Endothelial cell of umbilical vein (primary cell): ENCODE measurements at regions not wholly inside any gene's neighbourhood (a gene's known extent, or its start where the extent isn't known, plus 50 kb on each side); places are given as distances from the start of the nearest gene placed in this dataset.

Experiments used
- BruUV-seq: library from RNA; stranded (reverse); fragments of 400-500 nt; replicated peaks from 2 replicates; lab custom pipeline; 2021; lab: Mats Ljungman, UMichigan
- CTCF ChIA-PET: fragments of 300-600, 350-600 bp; sonication (Branson Sonifier 250); formaldehyde crosslinking; loops from one replicate; lab custom pipeline; 2021; ENCODE audit warnings: antibody characterized with exemption, inconsistent platforms; lab: Charles Lee
- POLR2A ChIA-PET: fragments of 300-600, 350-600 bp; sonication (Branson Sonifier 250); formaldehyde crosslinking; loops from one replicate; lab custom pipeline; 2021; ENCODE audit warnings: antibody characterized with exemption, inconsistent platforms; lab: Charles Lee
- DNase-seq: peaks from one replicate; pipeline ENCODE4 v3.0.0-alpha.2; 2011; ENCODE audit warnings: low read depth, low spot score
- FAIRE-seq: peaks from 2 replicates; lab custom pipeline; 2011; peaks lifted over from hg19 to GRCh38; lab: Jason Lieb, UNC
- H2AFZ ChIP-seq: 2 replicates; pipeline ENCODE4 v1.6.0; 2012; ENCODE audit warnings: low read depth, low read length, control low read depth, inconsistent platforms
- H3K27ac ChIP-seq: 2 replicates; pipeline ENCODE4 v1.5.1; 2011; ENCODE audit warnings: low read depth, mild to moderate bottlenecking, control low read depth, low read length, moderate library complexity; ENCODE audit not compliant: insufficient read depth
- H3K27me3 ChIP-seq, 2 experiments: 2 replicates each; pipeline versions ENCODE4 v1.6.0 to v1.6.1; 2011; ENCODE audit warnings: low read length in 2 of 2, mixed read lengths in 1 of 2; ENCODE audit not compliant: control insufficient read depth in 2 of 2, insufficient read depth in 2 of 2
- H3K36me3 ChIP-seq, 2 experiments: 2 replicates in 1 of 2; 3 replicates in 1 of 2; pipeline ENCODE4 v1.5.1; 2011; ENCODE audit warnings: low read length in 2 of 2, mild to moderate bottlenecking in 1 of 2, moderate library complexity in 1 of 2; ENCODE audit not compliant: control insufficient read depth in 2 of 2, insufficient read depth in 2 of 2; ENCODE audit errors: extremely low read depth in 1 of 2
- H3K4me1 ChIP-seq: 3 replicates; pipeline ENCODE4 v1.5.1; 2011; ENCODE audit warnings: mild to moderate bottlenecking, low read length; ENCODE audit not compliant: control insufficient read depth, insufficient read depth; ENCODE audit errors: extremely low read depth
- H3K4me2 ChIP-seq: 2 replicates; pipeline ENCODE4 v1.6.1; 2011; ENCODE audit warnings: low read length, control low read depth, mixed read lengths; ENCODE audit not compliant: insufficient read depth
- H3K4me3 ChIP-seq, 3 experiments: fragments of 200-600 bp in 1 of 3; sonication (generic), shearing (Covaris generic) in 1 of 3; replicated peaks in 1 of 3; 2 replicates each; pipeline ENCODE4 v1.5.1; 2011 to 2016; ENCODE audit warnings: control low read depth in 3 of 3, low read length in 3 of 3, mild to moderate bottlenecking in 2 of 3, inconsistent platforms in 1 of 3, low read depth in 1 of 3, moderate library complexity in 1 of 3; ENCODE audit not compliant: insufficient read depth in 1 of 3
- H3K79me2 ChIP-seq: 2 replicates; pipeline ENCODE4 v1.6.0; 2012; ENCODE audit warnings: low read length, inconsistent platforms; ENCODE audit not compliant: control insufficient read depth, insufficient read depth
- H3K9ac ChIP-seq: replicated peaks from 2 replicates; pipeline ENCODE3; 2011; ENCODE audit warnings: low read length, control low read depth; ENCODE audit not compliant: insufficient read depth; ENCODE audit errors: extremely low read depth
- H3K9me1 ChIP-seq: replicated peaks from 3 replicates; pipeline ENCODE4 v1.6.0; 2011; ENCODE audit warnings: mild to moderate bottlenecking, low read length; ENCODE audit not compliant: control insufficient read depth, insufficient read depth; ENCODE audit errors: extremely low read depth
- H3K9me3 ChIP-seq: replicated peaks from 2 replicates; pipeline ENCODE4 v1.5.1; 2012; ENCODE audit warnings: low read length, inconsistent platforms; ENCODE audit not compliant: control insufficient read depth, insufficient read depth
- H4K20me1 ChIP-seq: replicated peaks from 2 replicates; pipeline ENCODE3; 2011; ENCODE audit warnings: mild to moderate bottlenecking, low read length; ENCODE audit not compliant: control insufficient read depth, insufficient read depth; ENCODE audit errors: extremely low read depth
- EZH2 ChIP-seq: IDR thresholded peaks from 2 replicates; pipeline ENCODE4 v1.6.1; 2012; ENCODE audit warnings: borderline replicate concordance, low read depth, mild to moderate bottlenecking, moderate library complexity, low read length, inconsistent platforms; ENCODE audit not compliant: severe bottlenecking
- FOS ChIP-seq: IDR thresholded peaks from 2 replicates; pipeline ENCODE4 v1.6.1; 2011; ENCODE audit warnings: mild to moderate bottlenecking, low read length, moderate library complexity, borderline replicate concordance; ENCODE audit not compliant: insufficient read depth
- GATA2 ChIP-seq: IDR thresholded peaks from 2 replicates; pipeline ENCODE4 v1.7.0; 2011; ENCODE audit warnings: low read depth, mild to moderate bottlenecking, moderate library complexity, mixed read lengths, low read length; ENCODE audit not compliant: insufficient read length, insufficient read depth
- JUN ChIP-seq: IDR thresholded peaks from 2 replicates; pipeline ENCODE4 v1.6.1; 2011; ENCODE audit warnings: borderline replicate concordance, low read depth; ENCODE audit not compliant: insufficient read length, insufficient read depth
- MAX ChIP-seq: IDR thresholded peaks from 2 replicates; pipeline ENCODE4 v1.6.1; 2011; ENCODE audit not compliant: insufficient read depth, insufficient read length
- MYC ChIP-seq: IDR thresholded peaks from one replicate; pipeline ENCODE4 v1.6.1; 2011; ENCODE audit warnings: mild to moderate bottlenecking, low read depth, low read length
- POLR2A ChIP-seq: IDR thresholded peaks from 2 replicates; pipeline ENCODE4 v1.6.1; 2012; ENCODE audit warnings: low read depth, mild to moderate bottlenecking, control low read depth, low read length
- POLR2AphosphoS5 ChIP-seq: IDR thresholded peaks from 2 replicates; pipeline ENCODE4 v1.6.1; 2012; ENCODE audit warnings: low read depth, mild to moderate bottlenecking, control low read depth, low read length, moderate library complexity; ENCODE audit not compliant: insufficient read depth
- dilution Hi-C: fragments of 300-500 bp; cut with MboI; formaldehyde crosslinking; loops from one replicate; pipeline ENCODE4 v1.15.0; 2019; ENCODE audit warnings: low sequenced_read_pairs; ENCODE audit not compliant: extremely low pct_ligation_motif_present
- intact Hi-C: fragments of 100-400 bp; cut with micrococcal nuclease; formaldehyde crosslinking; loops from one replicate; pipeline ENCODE4 v1.10.0; 2022
- TF ChIP-seq, protein P1 (sequence below), 2 donors: IDR thresholded peaks; 1 replicate in 1 of 2; 2 replicates in 1 of 2; pipeline ENCODE4 v1.5.1; 2011; ENCODE audit warnings: low read length in 2 of 2, mild to moderate bottlenecking in 2 of 2, moderate library complexity in 2 of 2, control low read depth in 1 of 2, inconsistent platforms in 1 of 2, low read depth in 1 of 2; ENCODE audit not compliant: insufficient read depth in 1 of 2; ENCODE audit errors: extremely low read depth in 1 of 2

DNA sequence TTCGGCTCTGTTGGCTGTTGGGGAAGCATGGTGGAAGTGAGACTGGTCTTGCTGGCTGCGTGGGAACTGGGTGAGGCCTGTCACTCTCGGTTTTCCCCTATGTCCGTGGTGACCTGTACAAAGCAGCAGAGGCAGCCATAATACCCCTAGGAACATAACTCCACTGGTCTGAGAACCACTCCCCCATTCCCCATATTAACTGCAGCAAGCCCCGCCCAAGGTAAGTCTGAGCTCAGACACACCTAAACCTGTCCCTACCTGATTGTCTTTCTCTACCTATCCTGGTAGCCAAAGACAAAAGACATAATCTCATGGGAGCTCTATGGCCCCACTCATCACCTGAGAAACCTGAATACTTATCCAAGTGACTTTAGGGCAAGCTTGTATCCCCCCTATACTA, 156.3 kb upstream of the PHACTR1 start:
- H3K9ac ChIP-seq, result no peak overlapping the region
- TF ChIP-seq FOS, result no peak
- TF ChIP-seq GATA2, result no peak
- TF ChIP-seq JUN, result no peak
- TF ChIP-seq MYC, result no peak
- TF ChIP-seq MAX, result no peak
- TF ChIP-seq, protein P1, sequence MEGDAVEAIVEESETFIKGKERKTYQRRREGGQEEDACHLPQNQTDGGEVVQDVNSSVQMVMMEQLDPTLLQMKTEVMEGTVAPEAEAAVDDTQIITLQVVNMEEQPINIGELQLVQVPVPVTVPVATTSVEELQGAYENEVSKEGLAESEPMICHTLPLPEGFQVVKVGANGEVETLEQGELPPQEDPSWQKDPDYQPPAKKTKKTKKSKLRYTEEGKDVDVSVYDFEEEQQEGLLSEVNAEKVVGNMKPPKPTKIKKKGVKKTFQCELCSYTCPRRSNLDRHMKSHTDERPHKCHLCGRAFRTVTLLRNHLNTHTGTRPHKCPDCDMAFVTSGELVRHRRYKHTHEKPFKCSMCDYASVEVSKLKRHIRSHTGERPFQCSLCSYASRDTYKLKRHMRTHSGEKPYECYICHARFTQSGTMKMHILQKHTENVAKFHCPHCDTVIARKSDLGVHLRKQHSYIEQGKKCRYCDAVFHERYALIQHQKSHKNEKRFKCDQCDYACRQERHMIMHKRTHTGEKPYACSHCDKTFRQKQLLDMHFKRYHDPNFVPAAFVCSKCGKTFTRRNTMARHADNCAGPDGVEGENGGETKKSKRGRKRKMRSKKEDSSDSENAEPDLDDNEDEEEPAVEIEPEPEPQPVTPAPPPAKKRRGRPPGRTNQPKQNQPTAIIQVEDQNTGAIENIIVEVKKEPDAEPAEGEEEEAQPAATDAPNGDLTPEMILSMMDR (IDR thresholded peaks at IDR 0.05; ENCODE audit: extremely low read depth in 1 of 2, insufficient read depth in 1 of 2, low read depth in 1 of 2, low read length in 2 of 2), result no peak
- TF ChIP-seq EZH2, result no peak
- TF ChIP-seq POLR2AphosphoS5, result no peak
- TF ChIP-seq POLR2A, result no peak
- no peaks in the 10 kb centered on the region for H3K9me1 ChIP-seq
- H3K27ac ChIP-seq, result no peak overlapping the region
- H4K20me1 ChIP-seq, result no peaks in the 10 kb centered on the region
- H3K36me3 ChIP-seq, result no peaks in the 10 kb centered on the region
- H3K4me3 ChIP-seq, result no peak overlapping the region
- DNase-seq, result no peak
- FAIRE-seq, result no peak
- ChIA-PET CTCF (interaction anchor here (1.1 to 4.0 kb wide), 2 partner anchors 10 to 15 kb away, joined by 3 to 15 read pairs; no protein-coding TSS in a partner anchor), POLR2A (no interaction called here)
- no peaks in the 10 kb centered on the region for H3K9me3 ChIP-seq
- H3K4me1 ChIP-seq, result no peaks in the 10 kb centered on the region
- no peak overlapping the region for H2AFZ ChIP-seq
- H3K79me2 ChIP-seq, result no peaks in the 10 kb centered on the region
- BruUV-seq, result no TSS peak
- intact Hi-C loops, result no loop called here
- H3K4me2 ChIP-seq, result no peak overlapping the region
- no peaks in the 10 kb centered on the region for H3K27me3 ChIP-seq
- dilution Hi-C loops, result no loop called here
